HG03139 (cell line): ENCODE measurements at regions not wholly inside any gene's neighbourhood (a gene's known extent, or its start where the extent isn't known, plus 50 kb on each side); places are given as distances from the start of the nearest gene placed in this dataset.

Source experiments
- ATAC-seq: cut with Tn5 transposase; IDR thresholded peaks from one replicate; pipeline ENCODE4 v1.9.1; 2021; ENCODE audit not compliant: unreplicated experiment

GRCh38 chrX:51954592-51954991 lies 61.2 kb downstream of the MAGED1 start:
- no peak for ATAC-seq

GRCh38 chrX:51955200-51955599 lies 61.8 kb downstream of the MAGED1 start:
- ATAC-seq, result peak; percentile 88

GRCh38 chrX:51956441-51956840 lies 63.0 kb downstream of the MAGED1 start:
- ATAC-seq, result no peak

- no peak for ATAC-seq
Observed at GRCh38 chrX:51975360-51975759, 81.9 kb downstream of the MAGED1 start.

- ATAC-seq, result no peak
Observed at GRCh38 chrX:51975811-51976210, 82.4 kb downstream of the MAGED1 start.

- no peak for ATAC-seq
Observed at GRCh38 chrX:51976503-51976902, 83.1 kb downstream of the MAGED1 start.
